ENCODE measurements at regions not wholly inside any gene's neighbourhood (a gene's known extent, or its start where the extent isn't known, plus 50 kb on each side); places are given as distances from the start of the nearest gene placed in this dataset.

- Histone ChIP-seq H3K4me3 (replicated peaks in 1 of 3; ENCODE audit: insufficient read depth in 1 of 3, low read depth in 2 of 3, low read length in 3 of 3) (no peak overlapping the region), H2AFZ (ENCODE audit: low read length) (no peak overlapping the region), H3K36me3 (replicated peaks in 1 of 2; ENCODE audit: control insufficient read depth in 1 of 2, insufficient read depth in 2 of 2, low read length in 2 of 2) (no peaks in the 10 kb centered on the region), H4K20me1 (ENCODE audit: insufficient read depth, low read length) (no peaks in the 10 kb centered on the region), H3K4me1 (ENCODE audit: insufficient read depth, low read length) (no peaks in the 10 kb centered on the region), H3K27ac (ENCODE audit: extremely low read length, insufficient read depth, low read length) (no peak overlapping the region), H3K4me2 (ENCODE audit: low read depth, low read length) (no peak overlapping the region), H3K9ac (ENCODE audit: insufficient read depth, low read depth, low read length) (no peak overlapping the region), H3K9me3 (ENCODE audit: low read length) (no peaks in the 10 kb centered on the region), H3K79me2 (ENCODE audit: insufficient read depth, low read length) (no peaks in the 10 kb centered on the region), H3K27me3 (ENCODE audit: control insufficient read depth in 1 of 2, insufficient read depth in 2 of 2, low read length in 2 of 2) (no peaks in the 10 kb centered on the region)
- POLR2A ChIA-PET: no interaction called here
- CTCF ChIA-PET (ENCODE audit: low intra/inter-chr PET ratio, low total read pairs): no interaction called here
- no TSS peak for BruUV-seq (replicated peaks)
- in situ Hi-C loops (cut with HindIII; ENCODE audit: extremely low pct_ligation_motif_present, low pct_unique_long_range_greater_than_20kb) (no loop called here), intact Hi-C loops (cut with micrococcal nuclease; ENCODE audit: unreplicated experiment) (no loop called here)
- no peak for ATAC-seq
- DNase-seq (ENCODE audit: low spot score): no peak
- TF ChIP-seq, protein P1, sequence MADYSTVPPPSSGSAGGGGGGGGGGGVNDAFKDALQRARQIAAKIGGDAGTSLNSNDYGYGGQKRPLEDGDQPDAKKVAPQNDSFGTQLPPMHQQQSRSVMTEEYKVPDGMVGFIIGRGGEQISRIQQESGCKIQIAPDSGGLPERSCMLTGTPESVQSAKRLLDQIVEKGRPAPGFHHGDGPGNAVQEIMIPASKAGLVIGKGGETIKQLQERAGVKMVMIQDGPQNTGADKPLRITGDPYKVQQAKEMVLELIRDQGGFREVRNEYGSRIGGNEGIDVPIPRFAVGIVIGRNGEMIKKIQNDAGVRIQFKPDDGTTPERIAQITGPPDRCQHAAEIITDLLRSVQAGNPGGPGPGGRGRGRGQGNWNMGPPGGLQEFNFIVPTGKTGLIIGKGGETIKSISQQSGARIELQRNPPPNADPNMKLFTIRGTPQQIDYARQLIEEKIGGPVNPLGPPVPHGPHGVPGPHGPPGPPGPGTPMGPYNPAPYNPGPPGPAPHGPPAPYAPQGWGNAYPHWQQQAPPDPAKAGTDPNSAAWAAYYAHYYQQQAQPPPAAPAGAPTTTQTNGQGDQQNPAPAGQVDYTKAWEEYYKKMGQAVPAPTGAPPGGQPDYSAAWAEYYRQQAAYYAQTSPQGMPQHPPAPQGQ (CRISPR knock-in tag; IDR thresholded peaks at IDR 0.05; ENCODE audit: borderline replicate concordance): no peak
- TF ChIP-seq CBX5 (CRISPR knock-in tag; IDR thresholded peaks at IDR 0.05; ENCODE audit: borderline replicate concordance): no peak
- no peak for TF ChIP-seq RBAK (CRISPR knock-in tag; IDR thresholded peaks at IDR 0.05)
- TF ChIP-seq HNF1A (IDR thresholded peaks at IDR 0.05; ENCODE audit: low read depth): no peak
- TF ChIP-seq HNF1A (CRISPR knock-in tag; IDR thresholded peaks at IDR 0.05; ENCODE audit: borderline replicate concordance): no peak
- TF ChIP-seq, protein P2, sequence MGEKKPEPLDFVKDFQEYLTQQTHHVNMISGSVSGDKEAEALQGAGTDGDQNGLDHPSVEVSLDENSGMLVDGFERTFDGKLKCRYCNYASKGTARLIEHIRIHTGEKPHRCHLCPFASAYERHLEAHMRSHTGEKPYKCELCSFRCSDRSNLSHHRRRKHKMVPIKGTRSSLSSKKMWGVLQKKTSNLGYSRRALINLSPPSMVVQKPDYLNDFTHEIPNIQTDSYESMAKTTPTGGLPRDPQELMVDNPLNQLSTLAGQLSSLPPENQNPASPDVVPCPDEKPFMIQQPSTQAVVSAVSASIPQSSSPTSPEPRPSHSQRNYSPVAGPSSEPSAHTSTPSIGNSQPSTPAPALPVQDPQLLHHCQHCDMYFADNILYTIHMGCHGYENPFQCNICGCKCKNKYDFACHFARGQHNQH (CRISPR knock-in tag; IDR thresholded peaks at IDR 0.05): no peak
- no peak for TF ChIP-seq ZNF350 (CRISPR knock-in tag; IDR thresholded peaks at IDR 0.05; ENCODE audit: borderline replicate concordance, low read depth)
- TF ChIP-seq, protein P3, sequence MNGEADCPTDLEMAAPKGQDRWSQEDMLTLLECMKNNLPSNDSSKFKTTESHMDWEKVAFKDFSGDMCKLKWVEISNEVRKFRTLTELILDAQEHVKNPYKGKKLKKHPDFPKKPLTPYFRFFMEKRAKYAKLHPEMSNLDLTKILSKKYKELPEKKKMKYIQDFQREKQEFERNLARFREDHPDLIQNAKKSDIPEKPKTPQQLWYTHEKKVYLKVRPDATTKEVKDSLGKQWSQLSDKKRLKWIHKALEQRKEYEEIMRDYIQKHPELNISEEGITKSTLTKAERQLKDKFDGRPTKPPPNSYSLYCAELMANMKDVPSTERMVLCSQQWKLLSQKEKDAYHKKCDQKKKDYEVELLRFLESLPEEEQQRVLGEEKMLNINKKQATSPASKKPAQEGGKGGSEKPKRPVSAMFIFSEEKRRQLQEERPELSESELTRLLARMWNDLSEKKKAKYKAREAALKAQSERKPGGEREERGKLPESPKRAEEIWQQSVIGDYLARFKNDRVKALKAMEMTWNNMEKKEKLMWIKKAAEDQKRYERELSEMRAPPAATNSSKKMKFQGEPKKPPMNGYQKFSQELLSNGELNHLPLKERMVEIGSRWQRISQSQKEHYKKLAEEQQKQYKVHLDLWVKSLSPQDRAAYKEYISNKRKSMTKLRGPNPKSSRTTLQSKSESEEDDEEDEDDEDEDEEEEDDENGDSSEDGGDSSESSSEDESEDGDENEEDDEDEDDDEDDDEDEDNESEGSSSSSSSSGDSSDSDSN (CRISPR knock-in tag; IDR thresholded peaks at IDR 0.05): no peak
- TF ChIP-seq HMG20A (CRISPR knock-in tag; IDR thresholded peaks at IDR 0.05; ENCODE audit: borderline replicate concordance): no peak
- FAIRE-seq: no peak
Observed at GRCh38 chr9:75712700-75713099, 177.8 kb upstream of the PCSK5 start.
